PC-9 (cell line): ENCODE measurements at regions not wholly inside any gene's neighbourhood (a gene's known extent, or its start where the extent isn't known, plus 50 kb on each side); places are given as distances from the start of the nearest gene placed in this dataset.

Source experiments
- CTCF ChIP-seq: fragments of 200-600 bp; sonication (generic); conservative IDR thresholded peaks from 2 replicates; pipeline ENCODE4 v1.6.1; 2017; ENCODE audit warnings: mixed run types, antibody characterized with exemption, mild to moderate bottlenecking, moderate library complexity
- EZH2 ChIP-seq: fragments of 200-600 bp; sonication (generic); IDR thresholded peaks from 2 replicates; pipeline ENCODE4 v1.8.0; 2017; ENCODE audit warnings: antibody characterized with exemption, low read depth

- TF ChIP-seq CTCF (no peak), EZH2 (no peak)
These were observed 53.1 kb upstream of the ABCA12 start for GRCh38 chr2:215191477-215191876.
